ENCODE measurements at regions not wholly inside any gene's neighbourhood (a gene's known extent, or its start where the extent isn't known, plus 50 kb on each side); places are given as distances from the start of the nearest gene placed in this dataset.

DNA sequence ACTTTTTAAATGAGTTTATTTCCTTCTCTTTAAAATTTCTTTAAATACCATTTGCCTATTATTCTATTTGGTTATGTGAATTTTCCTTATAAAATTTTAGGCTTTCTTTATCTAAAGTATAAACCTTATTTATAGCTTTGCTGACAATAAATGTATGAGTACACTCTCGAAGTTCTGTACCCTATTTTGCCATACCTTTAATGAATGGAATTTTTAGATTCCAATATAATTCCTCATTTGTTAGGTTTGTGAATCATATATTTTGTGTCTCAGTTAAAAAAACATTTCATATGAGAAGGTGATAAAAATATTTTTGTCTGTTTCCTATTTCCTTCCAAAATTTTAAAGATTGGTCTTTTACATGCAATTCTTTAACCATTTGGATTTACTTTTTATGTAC is 427.4 kb upstream of the SLC8A1 start:
- TF ChIP-seq POLR2A (IDR thresholded peaks at IDR 0.05; ENCODE audit: low read depth, low read length): no peak
- TF ChIP-seq POLR2AphosphoS5 (IDR thresholded peaks at IDR 0.05; ENCODE audit: low read depth, low read length): no peak
- no peak for TF ChIP-seq TAF1 (IDR thresholded peaks at IDR 0.05; ENCODE audit: low read depth, low read length)
- no peak for TF ChIP-seq SPI1 (IDR thresholded peaks at IDR 0.05; ENCODE audit: low read depth, low read length)
- TF ChIP-seq PAX5 (IDR thresholded peaks at IDR 0.05; ENCODE audit: insufficient read depth, low read length, severe bottlenecking): no peak
- no peak for TF ChIP-seq POU2F2 (IDR thresholded peaks at IDR 0.05; ENCODE audit: low read depth, low read length)
